ENCODE measurements at regions not wholly inside any gene's neighbourhood (a gene's known extent, or its start where the extent isn't known, plus 50 kb on each side); places are given as distances from the start of the nearest gene placed in this dataset.

- intact Hi-C loops (cut with micrococcal nuclease; ENCODE audit: unreplicated experiment) (no loop called here), in situ Hi-C loops (cut with MboI) (no loop called here)
- DNase-seq (ENCODE audit: low read depth, low spot score) (no peak), ATAC-seq (no peak), FAIRE-seq (no peak)
- POLR2A ChIA-PET: no interaction called here
- 35% methylated on average over 7 of the region's 7 CpGs for WGBS (ENCODE audit: insufficient coverage, insufficient replicate concordance, low lambda C conversion rate, missing lambda C conversion rate)
- no peaks in the 10 kb centered on the region for H3K9me3 ChIP-seq (replicated peaks; ENCODE audit: control insufficient read depth, insufficient read depth, low read length)
- H3K36me3 ChIP-seq (ENCODE audit: control insufficient read depth in 2 of 2, insufficient read depth in 2 of 2, low read length in 1 of 2): no peaks in the 10 kb centered on the region
- SMC1A ChIA-PET (ENCODE audit: uncharacterized antibody, unreplicated experiment): no interaction called here
- H3K27ac ChIP-seq (ENCODE audit: control insufficient read depth, insufficient read depth): no peak overlapping the region
- no TSS peak for BruUV-seq (replicated peaks)
- H4K20me1 ChIP-seq (ENCODE audit: control insufficient read depth, insufficient read depth): no peaks in the 10 kb centered on the region
- no peaks in the 10 kb centered on the region for H3K27me3 ChIP-seq (replicated peaks in 1 of 2; ENCODE audit: control insufficient read depth in 2 of 2, insufficient read depth in 2 of 2, low read length in 1 of 2)
- H3K4me3 ChIP-seq: no peak overlapping the region
- CTCF ChIA-PET: no interaction called here
- no peaks in the 10 kb centered on the region for H3K4me1 ChIP-seq (ENCODE audit: control insufficient read depth, insufficient read depth, low read length)
- H3K9ac ChIP-seq (ENCODE audit: control insufficient read depth, insufficient read depth, low read length): no peak overlapping the region
- no peak overlapping the region for H3K4me2 ChIP-seq (ENCODE audit: control insufficient read depth, insufficient read depth)
- no peak overlapping the region for H2AFZ ChIP-seq (ENCODE audit: control insufficient read depth, low read depth, low read length)
- no peak for TF ChIP-seq HSF1 (IDR thresholded peaks at IDR 0.05; ENCODE audit: low read depth, low read length)
- TF ChIP-seq, protein P1, sequence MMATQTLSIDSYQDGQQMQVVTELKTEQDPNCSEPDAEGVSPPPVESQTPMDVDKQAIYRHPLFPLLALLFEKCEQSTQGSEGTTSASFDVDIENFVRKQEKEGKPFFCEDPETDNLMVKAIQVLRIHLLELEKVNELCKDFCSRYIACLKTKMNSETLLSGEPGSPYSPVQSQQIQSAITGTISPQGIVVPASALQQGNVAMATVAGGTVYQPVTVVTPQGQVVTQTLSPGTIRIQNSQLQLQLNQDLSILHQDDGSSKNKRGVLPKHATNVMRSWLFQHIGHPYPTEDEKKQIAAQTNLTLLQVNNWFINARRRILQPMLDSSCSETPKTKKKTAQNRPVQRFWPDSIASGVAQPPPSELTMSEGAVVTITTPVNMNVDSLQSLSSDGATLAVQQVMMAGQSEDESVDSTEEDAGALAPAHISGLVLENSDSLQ (IDR thresholded peaks at IDR 0.05): no peak
- TF ChIP-seq, protein P2, sequence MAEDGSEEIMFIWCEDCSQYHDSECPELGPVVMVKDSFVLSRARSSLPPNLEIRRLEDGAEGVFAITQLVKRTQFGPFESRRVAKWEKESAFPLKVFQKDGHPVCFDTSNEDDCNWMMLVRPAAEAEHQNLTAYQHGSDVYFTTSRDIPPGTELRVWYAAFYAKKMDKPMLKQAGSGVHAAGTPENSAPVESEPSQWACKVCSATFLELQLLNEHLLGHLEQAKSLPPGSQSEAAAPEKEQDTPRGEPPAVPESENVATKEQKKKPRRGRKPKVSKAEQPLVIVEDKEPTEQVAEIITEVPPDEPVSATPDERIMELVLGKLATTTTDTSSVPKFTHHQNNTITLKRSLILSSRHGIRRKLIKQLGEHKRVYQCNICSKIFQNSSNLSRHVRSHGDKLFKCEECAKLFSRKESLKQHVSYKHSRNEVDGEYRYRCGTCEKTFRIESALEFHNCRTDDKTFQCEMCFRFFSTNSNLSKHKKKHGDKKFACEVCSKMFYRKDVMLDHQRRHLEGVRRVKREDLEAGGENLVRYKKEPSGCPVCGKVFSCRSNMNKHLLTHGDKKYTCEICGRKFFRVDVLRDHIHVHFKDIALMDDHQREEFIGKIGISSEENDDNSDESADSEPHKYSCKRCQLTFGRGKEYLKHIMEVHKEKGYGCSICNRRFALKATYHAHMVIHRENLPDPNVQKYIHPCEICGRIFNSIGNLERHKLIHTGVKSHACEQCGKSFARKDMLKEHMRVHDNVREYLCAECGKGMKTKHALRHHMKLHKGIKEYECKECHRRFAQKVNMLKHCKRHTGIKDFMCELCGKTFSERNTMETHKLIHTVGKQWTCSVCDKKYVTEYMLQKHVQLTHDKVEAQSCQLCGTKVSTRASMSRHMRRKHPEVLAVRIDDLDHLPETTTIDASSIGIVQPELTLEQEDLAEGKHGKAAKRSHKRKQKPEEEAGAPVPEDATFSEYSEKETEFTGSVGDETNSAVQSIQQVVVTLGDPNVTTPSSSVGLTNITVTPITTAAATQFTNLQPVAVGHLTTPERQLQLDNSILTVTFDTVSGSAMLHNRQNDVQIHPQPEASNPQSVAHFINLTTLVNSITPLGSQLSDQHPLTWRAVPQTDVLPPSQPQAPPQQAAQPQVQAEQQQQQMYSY (CRISPR knock-in tag; IDR thresholded peaks at IDR 0.05): no peak
- no peak for TF ChIP-seq HDGF (IDR thresholded peaks at IDR 0.05)
- no peak for TF ChIP-seq YY1 (IDR thresholded peaks at IDR 0.05; ENCODE audit: low read depth, low read length)
- TF ChIP-seq NR2F1 (conservative IDR thresholded peaks at IDR 0.05): no peak
- TF ChIP-seq CEBPZ (IDR thresholded peaks at IDR 0.05; ENCODE audit: low read depth, low read length): no peak
- TF ChIP-seq GATAD2B (conservative IDR thresholded peaks at IDR 0.05; ENCODE audit: low read depth): no peak
- TF ChIP-seq EZH2 (IDR thresholded peaks at IDR 0.05; ENCODE audit: borderline replicate concordance, control insufficient read depth, low read depth, low read length): no peak
- H3K79me2 ChIP-seq (ENCODE audit: control insufficient read depth, insufficient read depth, low read length): no peaks in the 10 kb centered on the region
- RAD21 ChIA-PET (ENCODE audit: unreplicated experiment): no interaction called here
These were observed 398.1 kb downstream of the MAN2A1 start for GRCh38 chr5:110087829-110088228.

All from GM12878 (cell line).